ENCODE measurements at regions not wholly inside any gene's neighbourhood (a gene's known extent, or its start where the extent isn't known, plus 50 kb on each side); places are given as distances from the start of the nearest gene placed in this dataset.
"Not testable (repeated sequence)": the region's sequence is repeated elsewhere in the genome, so short reads cannot be mapped to it uniquely, and the experiment has no call there.

- no peak for TF ChIP-seq CTCF (IDR thresholded peaks at IDR 0.05; ENCODE audit: insufficient read depth, low read depth, low read length)
Observed at GRCh38 chr15:91649831-91650321, 203.6 kb upstream of the SLCO3A1 start.

GRCh38 chr15:91651251-91651650 is 202.3 kb upstream of the SLCO3A1 start:
- no peak overlapping the region for H3K4me3 ChIP-seq (ENCODE audit: low read depth, low read length)
- no peak for DNase-seq (ENCODE audit: low read depth)
- no peak for TF ChIP-seq CTCF (IDR thresholded peaks at IDR 0.05; ENCODE audit: insufficient read depth, low read depth, low read length)

More at GRCh38 chr15:91649831-91650321, 203.6 kb upstream of the SLCO3A1 start:
- no peak for DNase-seq (ENCODE audit: low read depth)
- no peak overlapping the region for H3K4me3 ChIP-seq (ENCODE audit: low read depth, low read length)

GRCh38 chr15:91652610-91653207 is 200.8 kb upstream of the SLCO3A1 start:
- TF ChIP-seq CTCF (IDR thresholded peaks at IDR 0.05; ENCODE audit: insufficient read depth, low read depth, low read length), result no peak
- no peak for DNase-seq (ENCODE audit: low read depth)
- H3K4me3 ChIP-seq (ENCODE audit: low read depth, low read length), result no peak overlapping the region

GRCh38 chr15:91655563-91656290 is 197.8 kb upstream of the SLCO3A1 start:
- not testable (repeated sequence) for H3K4me3 ChIP-seq (ENCODE audit: low read depth, low read length); DNase-seq (ENCODE audit: low read depth)

GRCh38 chr15:91660174-91660649 is 193.3 kb upstream of the SLCO3A1 start:
- no peak for TF ChIP-seq CTCF (IDR thresholded peaks at IDR 0.05; ENCODE audit: insufficient read depth, low read depth, low read length)
- H3K4me3 ChIP-seq (ENCODE audit: low read depth, low read length), result no peak overlapping the region
- DNase-seq (ENCODE audit: low read depth), result no peak

GRCh38 chr15:91664224-91664836 is 189.2 kb upstream of the SLCO3A1 start:
- no peak for TF ChIP-seq CTCF (IDR thresholded peaks at IDR 0.05; ENCODE audit: insufficient read depth, low read depth, low read length)
- DNase-seq (ENCODE audit: low read depth), result no peak

GRCh38 chr15:91665212-91665611 is 188.3 kb upstream of the SLCO3A1 start:
- H3K4me3 ChIP-seq (ENCODE audit: low read depth, low read length), result no peak overlapping the region
- DNase-seq (ENCODE audit: low read depth), result no peak
- no peak for TF ChIP-seq CTCF (IDR thresholded peaks at IDR 0.05; ENCODE audit: insufficient read depth, low read depth, low read length)

More at GRCh38 chr15:91664224-91664836, 189.2 kb upstream of the SLCO3A1 start:
- no peak overlapping the region for H3K4me3 ChIP-seq (ENCODE audit: low read depth, low read length)

Data from fibroblast of villous mesenchyme (primary cell).